HG03469 (cell line): ENCODE measurements at regions not wholly inside any gene's neighbourhood (a gene's known extent, or its start where the extent isn't known, plus 50 kb on each side); places are given as distances from the start of the nearest gene placed in this dataset.
"Not testable (repeated sequence)": the region's sequence is repeated elsewhere in the genome, so short reads cannot be mapped to it uniquely, and the experiment has no call there.

Experiments used
- ATAC-seq: cut with Tn5 transposase; IDR thresholded peaks from one replicate; pipeline ENCODE4 v1.9.1; 2021; ENCODE audit warnings: mild to moderate bottlenecking, moderate library complexity, moderate number of reproducible peaks; ENCODE audit not compliant: unreplicated experiment

GRCh38 chr9:27671636-27672035 lies 98.4 kb upstream of the C9orf72 start:
- ATAC-seq: no peak

GRCh38 chr9:27672718-27673117 lies 99.4 kb upstream of the C9orf72 start:
- ATAC-seq: no peak

DNA sequence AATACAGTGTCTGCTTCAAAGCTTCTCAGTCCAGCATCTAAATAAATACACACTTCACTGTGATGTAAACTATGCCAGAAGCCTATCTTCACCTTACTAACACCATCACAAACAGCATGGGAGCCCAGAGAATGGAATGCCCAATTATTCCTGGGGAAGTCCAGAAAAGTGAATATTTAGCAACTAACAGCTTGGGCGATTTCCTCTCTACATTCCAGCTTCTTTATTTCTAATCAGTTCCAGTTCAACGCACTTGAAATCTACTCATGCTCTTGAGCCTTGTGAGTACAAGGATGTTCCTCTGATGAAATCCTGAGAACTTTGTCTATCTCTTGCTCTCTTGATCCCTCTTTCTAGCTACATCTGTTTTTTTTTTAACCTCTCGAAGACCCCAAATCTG lies 100.4 kb upstream of the C9orf72 start:
- no peak for ATAC-seq

- ATAC-seq: no peak
Observed at GRCh38 chr9:27675354-27675753, 102.1 kb upstream of the C9orf72 start.

- no peak for ATAC-seq
Observed at GRCh38 chr9:27676827-27677226, 103.5 kb upstream of the C9orf72 start.

DNA sequence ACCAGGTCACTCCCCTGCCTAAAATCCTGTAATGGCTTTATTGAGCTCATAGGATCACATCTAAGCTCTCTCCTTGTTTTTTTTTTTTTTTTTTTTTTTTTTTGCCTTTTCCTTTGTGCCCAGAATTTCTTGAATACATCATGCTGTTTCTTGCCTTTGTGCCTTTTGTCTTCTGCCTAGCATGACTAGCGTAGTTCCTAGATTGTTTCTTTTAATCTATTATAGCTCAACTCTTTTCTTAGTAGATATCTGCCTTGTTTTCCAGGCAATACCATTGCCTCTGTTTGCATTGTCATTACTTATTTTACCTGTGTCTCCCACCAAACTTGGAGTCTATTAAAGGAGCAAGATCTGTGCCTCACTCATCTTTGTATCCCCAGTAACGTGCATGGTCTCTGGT lies 106.1 kb upstream of the C9orf72 start:
- no peak for ATAC-seq

DNA sequence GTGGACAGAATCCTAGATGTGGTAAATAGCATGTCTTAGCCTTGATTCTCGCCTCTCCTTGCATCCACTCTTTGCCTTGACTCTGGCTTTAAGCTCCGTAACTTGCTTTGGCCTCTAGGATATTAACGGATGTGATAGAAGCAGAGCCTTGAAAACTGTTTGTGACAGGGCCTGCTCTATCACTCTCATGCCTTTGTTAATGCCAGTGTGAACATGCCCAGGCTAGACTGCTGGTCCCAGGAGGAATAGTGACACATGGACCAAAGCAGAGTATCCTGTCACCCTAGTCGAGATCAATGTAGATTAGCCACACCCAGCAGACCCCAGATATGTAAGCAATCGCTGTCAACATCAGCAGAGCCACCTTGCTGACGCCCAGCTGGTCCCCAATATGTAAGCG lies 109.9 kb upstream of the C9orf72 start:
- no peak for ATAC-seq

DNA sequence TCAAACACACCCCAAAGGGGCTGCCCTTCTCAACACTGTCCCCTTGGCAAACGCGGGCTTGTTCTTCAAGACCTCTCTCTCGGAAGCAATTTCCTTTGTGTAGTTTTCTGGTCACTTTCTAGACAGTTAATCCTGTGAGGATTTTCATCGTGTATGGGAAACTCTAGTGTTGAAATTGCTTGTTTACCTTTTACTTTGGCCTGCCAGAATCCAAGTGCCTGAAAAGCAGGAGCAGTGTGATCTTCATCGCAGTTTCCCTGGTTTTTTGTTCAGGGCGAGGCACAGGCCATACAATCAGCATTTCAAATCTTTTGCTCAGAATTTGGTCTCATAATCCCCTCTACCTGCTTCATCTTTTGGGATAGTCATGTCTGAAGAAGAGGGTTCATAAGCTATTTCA lies 115.7 kb upstream of the C9orf72 start:
- no peak for ATAC-seq

DNA sequence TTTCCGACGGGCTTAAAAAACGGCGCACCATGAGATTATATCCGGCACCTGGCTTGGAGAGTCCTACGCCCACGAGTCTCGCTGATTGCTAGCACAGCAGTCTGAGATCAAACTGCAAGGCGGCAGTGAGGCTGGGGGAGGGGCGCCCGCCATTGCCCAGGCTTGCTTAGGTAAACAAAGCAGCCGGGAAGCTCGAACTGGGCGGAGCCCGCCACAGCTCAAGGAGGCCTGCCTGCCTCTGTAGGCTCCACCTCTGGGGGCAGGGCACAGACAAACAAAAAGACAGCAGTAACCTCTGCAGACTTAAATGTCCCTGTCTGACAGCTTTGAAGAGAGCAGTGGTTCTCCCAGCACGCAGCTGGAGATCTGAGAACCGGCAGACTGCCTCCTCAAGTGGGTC lies 117.5 kb upstream of the C9orf72 start:
- not testable (repeated sequence) for ATAC-seq

DNA sequence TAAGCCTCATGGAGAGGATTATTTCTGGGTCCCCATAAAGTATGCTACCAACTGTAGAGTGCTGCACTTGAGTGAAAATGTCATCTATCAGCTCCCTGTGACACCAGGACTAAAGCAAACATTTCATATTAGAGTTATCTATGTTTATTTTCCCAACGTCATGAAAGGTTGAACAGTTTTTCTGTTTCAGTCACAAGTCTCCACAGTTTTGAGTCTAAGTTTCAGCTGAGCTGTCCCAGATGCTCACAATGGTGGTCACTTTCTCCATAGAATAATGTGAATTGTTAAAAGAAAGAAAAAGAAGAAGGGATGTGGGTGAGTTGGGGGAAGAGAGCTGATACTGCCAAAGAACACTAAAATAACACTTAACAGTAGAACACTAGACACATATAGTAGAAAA lies 126.3 kb upstream of the C9orf72 start:
- no peak for ATAC-seq

- ATAC-seq: no peak
Observed at GRCh38 chr9:27701016-27701415, 127.7 kb upstream of the C9orf72 start.

DNA sequence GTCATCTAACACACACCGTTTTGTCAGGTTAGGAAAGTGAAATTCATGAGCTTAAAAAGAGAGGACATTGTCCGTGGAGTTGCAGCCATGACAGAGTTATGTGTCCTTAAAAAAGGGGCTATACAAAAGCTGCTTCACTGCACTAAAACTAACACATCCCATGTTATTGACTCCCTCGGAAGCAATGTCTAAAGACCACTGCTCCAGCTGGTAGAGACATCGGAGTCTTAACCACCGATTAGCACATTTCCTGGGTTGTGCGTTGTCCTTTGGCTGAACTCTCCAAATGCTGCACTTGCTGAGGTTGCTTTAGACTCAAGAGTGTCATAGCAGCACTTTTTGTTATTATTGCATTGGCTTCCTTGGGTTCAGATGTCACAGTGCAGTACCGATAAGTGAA lies 128.3 kb upstream of the C9orf72 start:
- ATAC-seq: no peak

- ATAC-seq: no peak
Observed at GRCh38 chr9:27703216-27703980, 130.1 kb upstream of the C9orf72 start.

- ATAC-seq: no peak
Observed at GRCh38 chr9:27711241-27711640, 138.0 kb upstream of the C9orf72 start.

DNA sequence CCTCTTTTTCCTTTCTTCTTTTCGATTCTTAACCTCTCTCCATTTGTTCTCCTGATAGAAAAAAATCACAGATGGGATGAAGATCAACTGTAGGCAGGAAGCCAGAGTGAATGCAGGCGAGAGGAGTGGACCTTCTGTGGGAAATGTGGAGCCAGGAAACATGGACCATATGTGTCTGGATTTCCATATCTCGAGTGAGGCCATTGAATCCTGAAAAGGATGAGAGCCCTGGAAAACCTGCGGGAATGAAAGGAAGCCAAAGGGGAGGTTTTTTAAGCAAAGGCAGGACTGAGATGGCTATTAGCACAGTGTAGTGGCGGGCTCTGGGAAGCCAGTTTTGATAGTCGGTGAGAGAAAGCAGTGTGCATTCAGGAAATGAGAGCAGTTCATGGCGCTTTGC lies 139.5 kb upstream of the C9orf72 start:
- ATAC-seq: no peak

GRCh38 chr9:27714388-27714787 lies 141.1 kb upstream of the C9orf72 start:
- no peak for ATAC-seq

DNA sequence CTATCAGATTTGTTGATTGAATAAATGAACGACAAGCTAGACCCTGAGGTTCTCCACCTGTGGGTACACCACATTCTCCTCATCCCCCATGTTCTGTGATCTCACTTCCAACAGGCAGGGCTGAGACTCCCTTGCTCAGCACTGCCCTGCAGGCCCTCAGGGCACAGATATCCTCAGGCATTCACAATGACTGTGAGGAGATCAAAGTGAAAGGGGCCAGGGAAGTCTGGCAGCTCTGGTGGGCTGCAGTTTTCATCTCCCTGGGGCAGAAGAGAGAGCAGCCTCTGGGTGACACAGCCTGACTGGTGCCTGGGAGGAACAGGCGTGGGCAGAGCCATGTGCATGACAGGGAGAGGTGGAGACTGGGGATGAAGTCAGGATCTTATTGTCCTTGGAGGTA lies 142.4 kb upstream of the C9orf72 start:
- no peak for ATAC-seq

- ATAC-seq: no peak
Observed at GRCh38 chr9:27717991-27718390, 144.7 kb upstream of the C9orf72 start.

DNA sequence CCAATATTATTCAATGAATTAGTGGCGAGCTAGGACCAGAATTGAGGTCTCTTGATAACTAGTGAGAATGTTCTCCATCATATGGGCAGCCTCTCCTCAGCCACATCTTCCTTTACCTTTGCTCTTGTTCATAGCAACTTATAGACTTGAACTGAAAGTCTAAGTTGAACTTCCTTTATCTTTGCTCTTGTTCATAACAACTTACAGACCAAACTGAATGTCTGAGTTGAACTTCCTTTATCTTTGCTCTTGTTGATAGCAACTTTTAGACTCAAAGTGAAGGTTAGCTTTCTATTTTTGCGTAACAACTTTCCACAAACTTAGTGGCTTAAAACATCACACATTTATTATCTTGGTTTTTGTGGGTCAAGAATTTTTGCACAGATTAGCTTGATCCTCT lies 146.4 kb upstream of the C9orf72 start:
- ATAC-seq: no peak

- no peak for ATAC-seq
Observed at GRCh38 chr9:27722866-27723265, 149.6 kb upstream of the C9orf72 start.

DNA sequence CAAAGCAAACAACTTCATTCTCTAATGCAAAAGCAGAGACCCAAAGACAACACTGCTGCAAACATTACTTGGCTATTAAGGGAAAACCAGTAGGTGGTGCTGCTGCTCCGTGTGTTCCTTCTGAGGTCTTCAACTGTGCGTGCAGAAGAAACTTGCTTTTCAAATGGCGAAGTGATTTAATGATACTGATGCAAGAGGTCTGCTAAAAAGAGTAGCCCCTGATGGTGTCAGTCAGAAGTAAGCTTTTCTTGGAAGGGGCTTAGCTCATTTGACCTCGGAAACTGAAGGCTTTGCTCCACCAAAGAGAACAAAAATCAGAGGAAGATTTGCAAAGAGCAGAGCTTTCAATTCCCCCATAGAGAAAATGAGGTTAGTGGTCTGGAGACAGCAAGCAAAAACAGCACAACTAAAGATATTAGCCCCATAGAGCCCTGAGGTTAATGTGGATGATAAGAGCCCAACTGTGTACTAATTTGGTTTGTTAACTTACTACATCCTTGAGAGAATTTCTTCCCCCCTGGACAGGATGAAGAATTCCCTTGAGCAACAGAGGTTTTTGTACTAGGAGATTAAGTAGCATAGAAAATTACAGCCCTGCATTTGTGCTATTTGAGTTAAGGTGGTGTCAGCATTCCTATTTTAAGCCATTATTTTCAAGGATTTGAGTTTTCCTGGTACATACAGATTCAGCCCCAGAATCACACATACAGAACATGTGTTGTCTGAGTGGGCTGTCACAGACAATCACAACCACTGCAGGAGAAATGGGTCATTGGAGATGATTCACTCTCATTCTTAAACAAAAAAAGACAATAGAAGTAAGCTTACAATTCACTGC lies 153.2 kb upstream of the C9orf72 start:
- ATAC-seq: peak; percentile 88

DNA sequence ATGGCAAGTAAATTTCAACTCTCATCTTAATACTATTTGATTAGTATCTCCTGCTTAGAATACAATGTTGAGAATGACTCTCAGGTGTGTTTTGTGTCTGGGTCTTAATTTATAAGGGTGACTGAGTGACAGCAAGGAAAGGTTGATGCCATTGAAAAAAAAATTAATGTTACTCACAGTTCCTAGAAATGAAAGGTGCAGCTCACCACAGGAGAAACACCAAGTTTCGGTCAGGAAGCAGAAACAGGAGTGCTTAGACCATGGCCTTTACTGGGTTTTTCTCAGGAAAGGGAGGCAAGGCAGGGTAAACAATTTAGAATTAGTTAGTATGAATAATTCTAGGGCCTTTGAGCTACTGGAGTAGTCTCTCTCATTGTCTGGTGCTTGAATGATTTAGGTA lies 159.2 kb upstream of the C9orf72 start:
- no peak for ATAC-seq
